ENCODE measurements at regions not wholly inside any gene's neighbourhood (a gene's known extent, or its start where the extent isn't known, plus 50 kb on each side); places are given as distances from the start of the nearest gene placed in this dataset.

DNA sequence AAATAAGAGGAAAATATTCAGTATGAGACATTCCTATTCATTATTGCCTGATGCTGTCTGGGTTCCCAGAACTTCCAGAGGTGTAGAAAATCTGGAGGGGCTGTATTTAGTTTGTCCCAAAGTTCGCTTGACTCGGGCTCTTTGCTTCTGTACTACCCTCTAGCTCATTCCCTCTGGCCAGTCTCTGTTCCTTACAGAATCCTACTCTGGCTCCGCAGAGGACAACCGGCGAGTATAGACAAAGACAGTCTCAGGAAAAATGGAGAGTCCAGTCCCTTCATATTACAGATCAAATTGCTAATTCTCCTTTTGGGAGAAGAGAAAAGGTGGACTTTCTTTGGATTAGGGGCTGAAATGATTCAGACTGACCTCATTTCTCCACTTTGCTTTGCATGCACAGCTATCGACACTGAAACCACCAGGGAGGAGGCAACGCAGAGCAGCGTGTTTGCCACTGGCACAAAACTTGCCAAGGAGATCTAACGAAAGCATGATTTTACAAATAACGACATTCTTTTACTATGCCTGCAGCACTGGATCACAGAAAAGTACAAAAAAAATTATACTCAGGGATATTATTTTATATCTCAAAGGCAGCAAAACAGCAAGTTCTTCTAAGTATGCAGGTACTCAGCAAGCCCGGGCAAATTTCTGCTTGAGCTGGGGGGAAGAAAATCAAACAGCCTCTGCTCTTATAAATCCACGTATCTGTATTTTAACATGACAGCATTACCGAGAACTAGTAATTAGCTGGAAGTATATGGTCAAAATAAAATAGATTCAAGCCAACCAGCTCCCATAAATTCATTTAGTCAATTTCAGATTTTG, 279.7 kb downstream of the NPR3 start:
- ChIA-PET POLR2A (ENCODE audit: low non-redundant PET) (no interaction called here), CTCF (interaction anchor here (0.9 kb wide), 1 partner anchor 15 kb away, joined by 4 read pairs; no protein-coding TSS in a partner anchor)
- no peak for DNase-seq (ENCODE audit: low spot score)
- peak overlapping the region; percentile 27; the same call in 1 of the 2 replicates for H3K27ac ChIP-seq
- TF ChIP-seq, protein P1, sequence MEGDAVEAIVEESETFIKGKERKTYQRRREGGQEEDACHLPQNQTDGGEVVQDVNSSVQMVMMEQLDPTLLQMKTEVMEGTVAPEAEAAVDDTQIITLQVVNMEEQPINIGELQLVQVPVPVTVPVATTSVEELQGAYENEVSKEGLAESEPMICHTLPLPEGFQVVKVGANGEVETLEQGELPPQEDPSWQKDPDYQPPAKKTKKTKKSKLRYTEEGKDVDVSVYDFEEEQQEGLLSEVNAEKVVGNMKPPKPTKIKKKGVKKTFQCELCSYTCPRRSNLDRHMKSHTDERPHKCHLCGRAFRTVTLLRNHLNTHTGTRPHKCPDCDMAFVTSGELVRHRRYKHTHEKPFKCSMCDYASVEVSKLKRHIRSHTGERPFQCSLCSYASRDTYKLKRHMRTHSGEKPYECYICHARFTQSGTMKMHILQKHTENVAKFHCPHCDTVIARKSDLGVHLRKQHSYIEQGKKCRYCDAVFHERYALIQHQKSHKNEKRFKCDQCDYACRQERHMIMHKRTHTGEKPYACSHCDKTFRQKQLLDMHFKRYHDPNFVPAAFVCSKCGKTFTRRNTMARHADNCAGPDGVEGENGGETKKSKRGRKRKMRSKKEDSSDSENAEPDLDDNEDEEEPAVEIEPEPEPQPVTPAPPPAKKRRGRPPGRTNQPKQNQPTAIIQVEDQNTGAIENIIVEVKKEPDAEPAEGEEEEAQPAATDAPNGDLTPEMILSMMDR (conservative IDR thresholded peaks at IDR 0.05; ENCODE audit: low read depth): no peak

DNA sequence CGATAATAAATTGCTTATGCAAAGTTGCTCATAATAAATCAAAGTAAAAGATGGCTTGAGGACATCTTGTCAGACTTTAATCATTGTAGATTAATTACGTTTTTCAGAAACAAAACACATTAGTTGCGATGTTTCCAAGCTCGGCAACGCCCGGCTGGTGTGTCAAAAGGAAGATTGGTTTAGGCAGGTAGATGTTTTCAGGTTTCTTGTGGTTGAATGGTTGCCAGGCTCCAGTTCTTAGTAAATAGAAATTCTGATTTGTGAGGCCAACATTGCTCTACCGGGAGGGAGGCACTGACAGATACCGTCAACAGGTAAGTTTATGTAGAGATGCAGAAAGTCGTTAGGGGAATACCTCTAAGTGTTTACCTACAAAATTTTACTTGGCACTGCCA, 280.3 kb downstream of the NPR3 start:
- TF ChIP-seq, protein P1 (conservative IDR thresholded peaks at IDR 0.05; ENCODE audit: low read depth): no peak
- no peak for DNase-seq (ENCODE audit: low spot score)
- POLR2A ChIA-PET (ENCODE audit: low non-redundant PET): no interaction called here
- no peak overlapping the region for H3K27ac ChIP-seq
- CTCF ChIA-PET: no interaction called here

DNA sequence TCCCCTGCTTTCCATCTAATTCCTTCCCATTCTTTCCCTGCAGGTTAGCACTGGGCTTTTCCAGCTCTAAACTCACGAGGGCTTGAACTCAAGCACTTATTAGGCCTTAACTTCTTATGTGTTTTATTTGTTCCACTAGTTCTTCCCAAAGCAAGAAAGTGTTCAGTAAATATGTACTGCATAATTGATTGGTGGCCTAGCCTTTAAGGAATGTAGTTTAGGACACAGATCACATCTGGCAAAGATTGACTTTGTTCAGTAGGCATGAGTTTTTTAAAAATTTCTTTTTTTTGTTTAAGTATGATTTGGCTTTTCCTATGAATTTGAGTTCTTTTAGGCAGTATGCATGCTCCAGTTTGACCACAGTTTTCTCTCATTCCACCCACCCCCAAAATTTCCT, 285.2 kb downstream of the NPR3 start:
- POLR2A ChIA-PET (ENCODE audit: low non-redundant PET): no interaction called here
- no peak for DNase-seq (ENCODE audit: low spot score)
- TF ChIP-seq, protein P1 (conservative IDR thresholded peaks at IDR 0.05; ENCODE audit: low read depth): no peak
- no peak overlapping the region for H3K27ac ChIP-seq
- CTCF ChIA-PET: no interaction called here

- H3K27ac ChIP-seq: no peak overlapping the region
- POLR2A ChIA-PET (ENCODE audit: low non-redundant PET): no interaction called here
- CTCF ChIA-PET: no interaction called here
- DNase-seq (ENCODE audit: low spot score): peak; percentile 83
- TF ChIP-seq, protein P1 (conservative IDR thresholded peaks at IDR 0.05; ENCODE audit: low read depth): no peak
Observed at GRCh38 chr5:33008751-33009418, 297.8 kb downstream of the NPR3 start.

- POLR2A ChIA-PET (ENCODE audit: low non-redundant PET): no interaction called here
- no peak for DNase-seq (ENCODE audit: low spot score)
- CTCF ChIA-PET: interaction anchor here (0.6 kb wide), 1 partner anchor 392 kb away, joined by 4 read pairs; no protein-coding TSS in a partner anchor
- H3K27ac ChIP-seq: no peak overlapping the region
- TF ChIP-seq, protein P1 (conservative IDR thresholded peaks at IDR 0.05; ENCODE audit: low read depth): no peak
Observed at GRCh38 chr5:33010846-33011245, 299.7 kb downstream of the NPR3 start.

GRCh38 chr5:33011801-33012200, 300.7 kb downstream of the NPR3 start:
- DNase-seq (ENCODE audit: low spot score): no peak
- no peak overlapping the region for H3K27ac ChIP-seq
- CTCF ChIA-PET: no interaction called here
- POLR2A ChIA-PET (ENCODE audit: low non-redundant PET): no interaction called here
- TF ChIP-seq, protein P1 (conservative IDR thresholded peaks at IDR 0.05; ENCODE audit: low read depth): no peak

Data from RWPE1 (cell line).